Hepatocyte (in vitro differentiated cells): ENCODE measurements at regions not wholly inside any gene's neighbourhood (a gene's known extent, or its start where the extent isn't known, plus 50 kb on each side); places are given as distances from the start of the nearest gene placed in this dataset.
A peak's percentile ranks its signal among the peaks of the same experiment; 100 is the strongest.

Experiments used
- DNase-seq: peaks from one replicate; pipeline ENCODE4 v3.0.0-alpha.2; 2016; ENCODE audit warnings: low spot score
- H2AFZ ChIP-seq: fragments of 200-600 bp; sonication (generic); 2 replicates; pipeline ENCODE4 v1.6.0; 2016; ENCODE audit warnings: antibody characterized with exemption, mild to moderate bottlenecking
- H3K27ac ChIP-seq: fragments of 200-600 bp; sonication (generic); 2 replicates; pipeline ENCODE4 v1.5.1; 2016; ENCODE audit warnings: mild to moderate bottlenecking
- H3K27me3 ChIP-seq: fragments of 200-600 bp; sonication (generic); 2 replicates; pipeline ENCODE4 v1.6.1; 2016
- H3K36me3 ChIP-seq: fragments of 200-600 bp; sonication (generic); replicated peaks from 2 replicates; pipeline ENCODE4 v1.5.1; 2016; ENCODE audit warnings: low read depth; ENCODE audit not compliant: insufficient read depth
- H3K4me1 ChIP-seq: fragments of 200-600 bp; sonication (generic); 2 replicates; pipeline ENCODE4 v1.5.1; 2016; ENCODE audit warnings: mild to moderate bottlenecking, moderate library complexity; ENCODE audit not compliant: insufficient read depth
- H3K4me2 ChIP-seq: fragments of 200-600 bp; sonication (generic); 2 replicates; pipeline ENCODE4 v1.6.0; 2016
- H3K4me3 ChIP-seq: fragments of 200-600 bp; sonication (generic); 2 replicates; pipeline ENCODE4 v1.5.1; 2016; ENCODE audit warnings: mild to moderate bottlenecking
- H3K79me2 ChIP-seq: fragments of 200-600 bp; sonication (generic); 2 replicates; pipeline ENCODE4 v1.6.0; 2017; ENCODE audit warnings: mild to moderate bottlenecking
- H3K9me2 ChIP-seq: fragments of 200-600 bp; sonication (generic); replicated peaks from 2 replicates; pipeline ENCODE4 v1.6.0; 2017; ENCODE audit warnings: mild to moderate bottlenecking; ENCODE audit not compliant: insufficient read depth
- H3K9me3 ChIP-seq: fragments of 200-600 bp; sonication (generic); 2 replicates; pipeline ENCODE4 v1.5.1; 2016; ENCODE audit warnings: low read depth, mild to moderate bottlenecking
- H4K20me1 ChIP-seq: fragments of 200-600 bp; sonication (generic); 2 replicates; pipeline ENCODE4 v1.6.0; 2016; ENCODE audit warnings: mild to moderate bottlenecking; ENCODE audit not compliant: insufficient read depth, poor library complexity, severe bottlenecking
- EZH2 ChIP-seq: fragments of 200-600 bp; sonication (generic); IDR thresholded peaks from 2 replicates; pipeline ENCODE4 v1.6.1; 2016; ENCODE audit warnings: antibody characterized with exemption, mild to moderate bottlenecking, borderline replicate concordance
- EZH2phosphoT487 ChIP-seq: fragments of 200-600 bp; sonication (generic); IDR thresholded peaks from one replicate; pipeline ENCODE4 v1.6.1; 2018; ENCODE audit warnings: antibody characterized with exemption, mild to moderate bottlenecking, low read depth, moderate library complexity; ENCODE audit not compliant: unreplicated experiment, severe bottlenecking
- WGBS: methylation state at CpG from one replicate; pipeline ENCODE4 v1.1.6; 2016; ENCODE audit warnings: low lambda C conversion rate; ENCODE audit errors: missing lambda C conversion rate; 5-methylcytosine and 5-hydroxymethylcytosine counted together
- TF ChIP-seq, protein P1 (sequence below): fragments of 200-600 bp; sonication (generic); IDR thresholded peaks from 2 replicates; pipeline ENCODE4 v1.5.1; 2016; ENCODE audit warnings: antibody characterized with exemption, mild to moderate bottlenecking; ENCODE audit not compliant: poor library complexity

DNA sequence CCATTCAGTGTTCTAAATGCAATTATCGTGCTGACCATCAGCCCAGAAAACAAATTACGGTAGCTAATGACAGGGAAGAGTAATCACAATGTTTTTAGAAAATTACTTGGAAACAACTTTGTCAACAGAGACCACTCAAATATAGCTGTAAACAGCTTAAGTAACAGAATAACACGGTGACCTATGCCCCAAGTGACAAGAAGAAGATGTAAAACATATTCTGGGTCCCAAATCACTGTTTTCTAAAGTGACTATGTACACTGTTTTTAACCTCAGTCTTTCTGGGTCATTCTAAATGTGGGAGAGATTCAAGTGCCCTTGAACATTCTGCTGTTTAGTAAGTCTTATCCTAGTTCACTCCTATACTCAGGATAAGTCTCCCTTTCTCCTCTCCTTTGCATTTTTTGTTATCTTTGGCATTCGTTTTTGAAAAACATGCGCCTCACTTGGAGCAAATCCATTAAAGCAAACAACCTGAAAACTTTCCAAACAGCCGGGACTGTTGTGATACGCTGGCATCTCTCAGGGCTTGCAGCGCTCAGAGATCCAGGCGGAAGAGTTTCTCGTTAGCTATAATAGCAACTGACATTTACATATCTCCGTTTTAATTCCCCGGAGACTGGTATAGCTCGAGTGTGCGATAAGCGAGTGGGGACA lies 114.5 kb upstream of the SOX4 start:
- Histone ChIP-seq H2AFZ (peak overlapping the region; percentile 47), H3K79me2 (no peaks in the 10 kb centered on the region), H4K20me1 (no peaks in the 10 kb centered on the region), H3K4me3 (no peak overlapping the region), H3K36me3 (no peaks in the 10 kb centered on the region), H3K9me3 (no peaks in the 10 kb centered on the region), H3K27ac (peak overlapping the region; percentile 11), H3K9me2 (no peaks in the 10 kb centered on the region), H3K27me3 (no peaks in the 10 kb centered on the region), H3K4me2 (peak overlapping the region; percentile 62), H3K4me1 (no peaks in the 10 kb centered on the region)
- DNase-seq, result no peak
- 48% methylated on average over 15 of the region's 15 CpGs for WGBS
- no peak for TF ChIP-seq EZH2
- TF ChIP-seq, protein P1, sequence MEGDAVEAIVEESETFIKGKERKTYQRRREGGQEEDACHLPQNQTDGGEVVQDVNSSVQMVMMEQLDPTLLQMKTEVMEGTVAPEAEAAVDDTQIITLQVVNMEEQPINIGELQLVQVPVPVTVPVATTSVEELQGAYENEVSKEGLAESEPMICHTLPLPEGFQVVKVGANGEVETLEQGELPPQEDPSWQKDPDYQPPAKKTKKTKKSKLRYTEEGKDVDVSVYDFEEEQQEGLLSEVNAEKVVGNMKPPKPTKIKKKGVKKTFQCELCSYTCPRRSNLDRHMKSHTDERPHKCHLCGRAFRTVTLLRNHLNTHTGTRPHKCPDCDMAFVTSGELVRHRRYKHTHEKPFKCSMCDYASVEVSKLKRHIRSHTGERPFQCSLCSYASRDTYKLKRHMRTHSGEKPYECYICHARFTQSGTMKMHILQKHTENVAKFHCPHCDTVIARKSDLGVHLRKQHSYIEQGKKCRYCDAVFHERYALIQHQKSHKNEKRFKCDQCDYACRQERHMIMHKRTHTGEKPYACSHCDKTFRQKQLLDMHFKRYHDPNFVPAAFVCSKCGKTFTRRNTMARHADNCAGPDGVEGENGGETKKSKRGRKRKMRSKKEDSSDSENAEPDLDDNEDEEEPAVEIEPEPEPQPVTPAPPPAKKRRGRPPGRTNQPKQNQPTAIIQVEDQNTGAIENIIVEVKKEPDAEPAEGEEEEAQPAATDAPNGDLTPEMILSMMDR, result no peak
- TF ChIP-seq EZH2phosphoT487, result no peak

DNA sequence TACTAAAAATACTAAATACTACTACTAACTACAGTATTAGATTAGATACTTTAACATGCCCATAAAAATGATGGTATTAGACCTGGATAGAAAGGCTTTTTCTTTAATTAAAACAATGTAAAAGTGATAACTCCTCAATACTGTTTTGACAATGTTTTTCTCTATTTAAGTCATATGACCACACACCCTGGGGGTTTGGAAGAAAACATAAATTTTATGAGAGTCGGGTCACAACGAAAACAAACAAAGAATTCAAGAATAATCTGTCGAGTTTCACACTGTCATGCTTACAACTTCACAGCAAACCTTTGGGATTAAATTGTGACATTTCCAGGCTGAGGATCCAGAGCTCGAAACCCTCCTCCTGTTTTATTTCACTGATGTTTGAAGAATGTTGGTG lies 107.4 kb upstream of the SOX4 start:
- Histone ChIP-seq H3K27ac (no peak overlapping the region), H3K79me2 (no peaks in the 10 kb centered on the region), H3K4me1 (no peaks in the 10 kb centered on the region), H4K20me1 (no peaks in the 10 kb centered on the region), H3K9me2 (no peaks in the 10 kb centered on the region), H3K9me3 (no peaks in the 10 kb centered on the region), H3K4me2 (no peak overlapping the region), H3K4me3 (no peak overlapping the region), H3K27me3 (no peaks in the 10 kb centered on the region), H3K36me3 (no peaks in the 10 kb centered on the region), H2AFZ (no peak overlapping the region)
- DNase-seq, result no peak
- TF ChIP-seq, protein P1, result no peak
- no peak for TF ChIP-seq EZH2
- no peak for TF ChIP-seq EZH2phosphoT487
- WGBS, result 45% methylated on average over 4 of the region's 4 CpGs

DNA sequence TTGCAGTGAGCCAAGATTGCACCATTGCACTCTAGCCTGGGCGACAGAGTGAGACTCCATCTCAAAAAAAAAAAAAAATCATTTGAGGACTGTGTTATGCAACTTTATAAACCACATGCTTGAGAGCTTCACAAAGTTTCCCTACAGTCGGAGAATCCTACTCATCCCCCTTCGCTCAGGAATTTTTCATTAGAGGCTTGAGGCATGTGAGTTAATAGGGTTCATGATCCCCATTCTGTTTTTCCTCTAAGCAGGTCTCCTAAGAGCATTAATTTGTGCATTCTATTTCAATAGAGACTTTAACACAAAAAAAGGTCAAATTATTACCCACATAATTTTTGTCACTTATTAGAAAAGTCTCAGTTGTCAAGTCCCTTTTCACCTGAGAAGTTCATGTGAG lies 103.7 kb upstream of the SOX4 start:
- H4K20me1 ChIP-seq, result no peaks in the 10 kb centered on the region
- H3K36me3 ChIP-seq, result no peaks in the 10 kb centered on the region
- no peaks in the 10 kb centered on the region for H3K9me2 ChIP-seq
- TF ChIP-seq EZH2 (no peak), EZH2phosphoT487 (no peak)
- TF ChIP-seq, protein P1, result no peak
- no peaks in the 10 kb centered on the region for H3K27me3 ChIP-seq
- H3K4me2 ChIP-seq, result no peak overlapping the region
- no peak for DNase-seq
- no peak overlapping the region for H3K4me3 ChIP-seq
- 85% methylated on average over 3 of the region's 3 CpGs for WGBS
- H3K4me1 ChIP-seq, result no peaks in the 10 kb centered on the region
- H3K9me3 ChIP-seq, result no peaks in the 10 kb centered on the region
- H3K27ac ChIP-seq, result no peak overlapping the region
- H2AFZ ChIP-seq, result no peak overlapping the region
- no peaks in the 10 kb centered on the region for H3K79me2 ChIP-seq
